Osteocyte (in vitro differentiated cells): ENCODE measurements at regions not wholly inside any gene's neighbourhood (a gene's known extent, or its start where the extent isn't known, plus 50 kb on each side); places are given as distances from the start of the nearest gene placed in this dataset.
A peak's percentile ranks its signal among the peaks of the same experiment; 100 is the strongest.

Source experiments
- DNase-seq: peaks from one replicate; pipeline ENCODE4 v3.0.0; 2021; ENCODE audit warnings: mixed read lengths; ENCODE audit not compliant: unreplicated experiment; ENCODE audit errors: extremely low spot score
- H3K27ac Mint-ChIP-seq: one replicate; pipeline ENCODE4 v1.8.0; 2021; ENCODE audit warnings: mild to moderate bottlenecking, mixed read lengths; ENCODE audit not compliant: unreplicated experiment
- H3K27me3 Mint-ChIP-seq: one replicate; pipeline ENCODE4 v1.8.0; 2021; ENCODE audit warnings: mixed read lengths; ENCODE audit not compliant: unreplicated experiment
- H3K36me3 Mint-ChIP-seq: one replicate; pipeline ENCODE4 v1.8.0; 2021; ENCODE audit warnings: mixed read lengths; ENCODE audit not compliant: unreplicated experiment
- H3K4me1 Mint-ChIP-seq: one replicate; pipeline ENCODE4 v1.8.0; 2021; ENCODE audit warnings: mixed read lengths; ENCODE audit not compliant: unreplicated experiment
- H3K4me3 Mint-ChIP-seq: one replicate; pipeline ENCODE4 v1.8.0; 2021; ENCODE audit warnings: mild to moderate bottlenecking, moderate library complexity, mixed read lengths; ENCODE audit not compliant: unreplicated experiment
- H3K9me3 Mint-ChIP-seq: one replicate; pipeline ENCODE4 v1.8.0; 2021; ENCODE audit warnings: mixed read lengths; ENCODE audit not compliant: unreplicated experiment
- CTCF ChIP-seq: fragments of 200-600 bp; sonication (generic); IDR thresholded peaks from 2 replicates; pipeline ENCODE4 v1.5.0; 2021; ENCODE audit warnings: antibody characterized with exemption, mild to moderate bottlenecking, moderate library complexity

- TF ChIP-seq CTCF, result no peak
- Mint-ChIP-seq H3K36me3 (peaks cover 1% of the 10 kb centered on the region), H3K27me3 (no peaks in the 10 kb centered on the region), H3K4me3 (peak overlapping the region; percentile 66), H3K9me3 (no peaks in the 10 kb centered on the region), H3K4me1 (peaks cover 47% of the 10 kb centered on the region), H3K27ac (peak overlapping the region; percentile 99)
- no peak for DNase-seq
These were observed 232.6 kb upstream of the FERD3L start for GRCh38 chr7:19377611-19378344.

GRCh38 chr7:19376538-19376937 lies 231.3 kb upstream of the FERD3L start:
- peak overlapping the region; percentile 36 for H3K27ac Mint-ChIP-seq
- H3K27me3 Mint-ChIP-seq, result no peaks in the 10 kb centered on the region
- no peaks in the 10 kb centered on the region for H3K9me3 Mint-ChIP-seq
- peaks cover 44% of the 10 kb centered on the region for H3K4me1 Mint-ChIP-seq
- no peak for TF ChIP-seq CTCF
- DNase-seq, result no peak
- H3K36me3 Mint-ChIP-seq, result peaks cover 1% of the 10 kb centered on the region
- no peak overlapping the region for H3K4me3 Mint-ChIP-seq

GRCh38 chr7:19375976-19376375 lies 230.8 kb upstream of the FERD3L start:
- no peak for TF ChIP-seq CTCF
- Mint-ChIP-seq H3K27ac (no peak overlapping the region), H3K9me3 (no peaks in the 10 kb centered on the region), H3K36me3 (peaks cover 1% of the 10 kb centered on the region), H3K4me3 (no peak overlapping the region), H3K27me3 (no peaks in the 10 kb centered on the region), H3K4me1 (peaks cover 39% of the 10 kb centered on the region)
- DNase-seq, result no peak

GRCh38 chr7:19373334-19373733 lies 228.1 kb upstream of the FERD3L start:
- no peak for DNase-seq
- no peak overlapping the region for H3K4me3 Mint-ChIP-seq
- peaks cover 1% of the 10 kb centered on the region for H3K36me3 Mint-ChIP-seq
- no peak for TF ChIP-seq CTCF
- peaks cover 30% of the 10 kb centered on the region for H3K4me1 Mint-ChIP-seq
- no peaks in the 10 kb centered on the region for H3K9me3 Mint-ChIP-seq
- no peaks in the 10 kb centered on the region for H3K27me3 Mint-ChIP-seq
- no peak overlapping the region for H3K27ac Mint-ChIP-seq

- no peaks in the 10 kb centered on the region for H3K36me3 Mint-ChIP-seq
- DNase-seq, result no peak
- H3K4me1 Mint-ChIP-seq, result peaks cover 9% of the 10 kb centered on the region
- no peak overlapping the region for H3K27ac Mint-ChIP-seq
- H3K4me3 Mint-ChIP-seq, result no peak overlapping the region
- TF ChIP-seq CTCF, result no peak
- no peaks in the 10 kb centered on the region for H3K27me3 Mint-ChIP-seq
- no peaks in the 10 kb centered on the region for H3K9me3 Mint-ChIP-seq
These were observed 224.6 kb upstream of the FERD3L start for GRCh38 chr7:19369806-19370205.
